Osteoblast (primary cell): ENCODE measurements at regions not wholly inside any gene's neighbourhood (a gene's known extent, or its start where the extent isn't known, plus 50 kb on each side); places are given as distances from the start of the nearest gene placed in this dataset.

ENCODE experiments used
- DNase-seq: peaks from one replicate; pipeline ENCODE4 v3.0.0; 2011; ENCODE audit warnings: low spot score, mixed read lengths; ENCODE audit not compliant: insufficient read length; ENCODE audit errors: missing footprints
- H2AFZ ChIP-seq: 2 replicates; pipeline ENCODE4 v1.6.0; 2011; ENCODE audit warnings: mild to moderate bottlenecking, low read length
- H3K27ac ChIP-seq: 2 replicates; pipeline ENCODE4 v1.5.1; 2011; ENCODE audit warnings: mild to moderate bottlenecking, low read depth, low read length, moderate library complexity
- H3K27me3 ChIP-seq: 2 replicates; pipeline ENCODE4 v1.6.0; 2012; ENCODE audit warnings: mild to moderate bottlenecking, control low read depth, inconsistent platforms, low read length, moderate library complexity; ENCODE audit not compliant: insufficient read depth
- H3K36me3 ChIP-seq: 2 replicates; pipeline ENCODE4 v1.5.1; 2011; ENCODE audit warnings: mild to moderate bottlenecking, low read length, control low read depth, moderate library complexity; ENCODE audit not compliant: insufficient read depth
- H3K4me1 ChIP-seq: 2 replicates; pipeline ENCODE4 v1.5.1; 2011; ENCODE audit warnings: mild to moderate bottlenecking, low read length, control low read depth, moderate library complexity; ENCODE audit not compliant: insufficient read depth
- H3K4me2 ChIP-seq: 2 replicates; pipeline ENCODE4 v1.6.0; 2011; ENCODE audit warnings: mild to moderate bottlenecking, low read length; ENCODE audit not compliant: insufficient read depth
- H3K4me3 ChIP-seq: fragments of 200-600 bp; sonication (generic); 3 replicates; pipeline ENCODE4 v1.5.1; 2012; ENCODE audit warnings: mild to moderate bottlenecking, low read length, inconsistent platforms; ENCODE audit not compliant: insufficient read depth
- H3K79me2 ChIP-seq: 2 replicates; pipeline ENCODE4 v1.6.0; 2012; ENCODE audit warnings: mild to moderate bottlenecking, low read length, control low read depth, inconsistent platforms; ENCODE audit not compliant: insufficient read depth
- H3K9me3 ChIP-seq: 2 replicates; pipeline ENCODE4 v1.5.1; 2011; ENCODE audit warnings: low read depth, low read length, control low read depth
- H4K20me1 ChIP-seq: 2 replicates; pipeline ENCODE4 v1.6.0; 2012; ENCODE audit warnings: mild to moderate bottlenecking, low read length, control low read depth; ENCODE audit not compliant: insufficient read depth
- TF ChIP-seq, protein P1 (sequence below): IDR thresholded peaks from 2 replicates; pipeline ENCODE4 v1.5.1; 2011; ENCODE audit warnings: mild to moderate bottlenecking, low read depth, low read length, moderate library complexity; ENCODE audit errors: extremely low read depth

DNA sequence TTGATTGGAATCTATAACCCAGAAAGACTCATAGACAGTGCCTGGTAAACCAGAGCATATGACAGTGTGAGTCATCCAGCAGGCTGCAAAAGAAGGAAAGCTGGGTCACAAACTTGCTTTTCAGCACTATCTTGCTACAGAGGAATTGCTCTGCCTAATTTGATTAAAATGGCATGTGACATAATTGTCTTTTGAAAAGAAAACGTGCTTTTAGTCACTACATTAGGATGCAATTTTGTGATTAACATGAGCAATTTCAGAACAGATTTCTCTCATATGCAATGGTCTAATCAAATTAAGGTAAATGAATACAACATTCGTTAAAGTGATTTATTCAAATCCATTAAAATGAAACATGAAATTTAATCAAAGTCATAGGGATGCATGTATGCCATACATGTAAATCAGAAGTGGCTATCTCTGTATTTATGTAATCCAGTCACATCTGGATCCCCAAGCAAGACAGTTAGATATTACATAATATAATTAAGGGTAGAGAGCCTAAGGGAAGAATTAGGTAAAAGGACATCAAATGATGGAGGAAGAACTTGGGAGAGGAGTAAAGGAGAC, 400.0 kb upstream of the HTR1E start:
- Histone ChIP-seq H3K27ac (no peak overlapping the region), H2AFZ (no peak overlapping the region), H3K4me1 (no peaks in the 10 kb centered on the region), H3K9me3 (peaks cover 2% of the 10 kb centered on the region), H3K36me3 (no peaks in the 10 kb centered on the region), H3K4me2 (no peak overlapping the region), H3K79me2 (no peaks in the 10 kb centered on the region), H3K27me3 (no peaks in the 10 kb centered on the region), H3K4me3 (no peak overlapping the region), H4K20me1 (no peaks in the 10 kb centered on the region)
- TF ChIP-seq, protein P1, sequence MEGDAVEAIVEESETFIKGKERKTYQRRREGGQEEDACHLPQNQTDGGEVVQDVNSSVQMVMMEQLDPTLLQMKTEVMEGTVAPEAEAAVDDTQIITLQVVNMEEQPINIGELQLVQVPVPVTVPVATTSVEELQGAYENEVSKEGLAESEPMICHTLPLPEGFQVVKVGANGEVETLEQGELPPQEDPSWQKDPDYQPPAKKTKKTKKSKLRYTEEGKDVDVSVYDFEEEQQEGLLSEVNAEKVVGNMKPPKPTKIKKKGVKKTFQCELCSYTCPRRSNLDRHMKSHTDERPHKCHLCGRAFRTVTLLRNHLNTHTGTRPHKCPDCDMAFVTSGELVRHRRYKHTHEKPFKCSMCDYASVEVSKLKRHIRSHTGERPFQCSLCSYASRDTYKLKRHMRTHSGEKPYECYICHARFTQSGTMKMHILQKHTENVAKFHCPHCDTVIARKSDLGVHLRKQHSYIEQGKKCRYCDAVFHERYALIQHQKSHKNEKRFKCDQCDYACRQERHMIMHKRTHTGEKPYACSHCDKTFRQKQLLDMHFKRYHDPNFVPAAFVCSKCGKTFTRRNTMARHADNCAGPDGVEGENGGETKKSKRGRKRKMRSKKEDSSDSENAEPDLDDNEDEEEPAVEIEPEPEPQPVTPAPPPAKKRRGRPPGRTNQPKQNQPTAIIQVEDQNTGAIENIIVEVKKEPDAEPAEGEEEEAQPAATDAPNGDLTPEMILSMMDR = no peak
- DNase-seq = no peak

DNA sequence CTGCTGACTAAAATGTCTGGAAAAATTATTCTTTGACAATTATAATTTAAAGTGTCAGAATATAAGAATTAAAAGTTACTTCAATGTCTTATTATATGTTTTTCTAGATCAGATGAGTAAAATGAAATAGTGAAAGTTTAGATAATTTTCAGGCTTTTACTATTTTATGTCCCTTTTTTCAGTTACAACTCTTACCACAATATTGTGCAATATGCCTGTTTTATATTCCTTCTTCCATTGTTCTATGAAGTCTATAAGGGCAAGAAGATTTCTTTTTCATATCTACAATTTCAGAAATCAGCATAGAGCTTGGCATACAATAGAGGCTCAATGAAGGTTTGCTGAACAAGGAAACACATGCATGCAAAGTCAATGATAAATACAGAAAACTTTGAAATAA, 401.2 kb upstream of the HTR1E start:
- Histone ChIP-seq H2AFZ (no peak overlapping the region), H3K9me3 (peaks cover 2% of the 10 kb centered on the region), H3K79me2 (no peaks in the 10 kb centered on the region), H3K27ac (no peak overlapping the region), H3K27me3 (no peaks in the 10 kb centered on the region), H3K4me2 (no peak overlapping the region), H4K20me1 (no peaks in the 10 kb centered on the region), H3K4me3 (no peak overlapping the region), H3K36me3 (no peaks in the 10 kb centered on the region), H3K4me1 (no peaks in the 10 kb centered on the region)
- TF ChIP-seq, protein P1 = no peak
- no peak for DNase-seq

DNA sequence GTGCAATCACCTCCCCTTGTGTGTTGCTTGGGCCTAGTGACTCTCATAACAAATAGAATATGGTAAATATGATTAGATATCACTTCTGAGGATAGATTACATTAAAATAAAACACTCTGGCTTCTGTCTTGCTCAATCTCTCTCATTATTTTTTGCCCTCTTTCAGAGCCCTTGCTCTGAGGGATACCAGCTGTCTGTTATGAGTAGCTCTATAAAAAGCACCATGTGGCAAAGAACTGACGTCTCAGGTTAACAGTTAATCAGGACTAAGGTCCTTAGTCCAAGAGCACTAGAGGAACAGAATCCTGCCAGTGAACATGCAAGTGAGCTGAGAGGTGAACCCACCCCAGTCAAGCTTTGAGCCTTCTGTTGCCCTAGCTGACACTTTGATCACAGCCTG, 402.2 kb upstream of the HTR1E start:
- Histone ChIP-seq H3K9me3 (peaks cover 2% of the 10 kb centered on the region), H3K27ac (no peak overlapping the region), H2AFZ (no peak overlapping the region), H3K4me3 (no peak overlapping the region), H3K27me3 (no peaks in the 10 kb centered on the region), H3K36me3 (no peaks in the 10 kb centered on the region), H3K4me1 (no peaks in the 10 kb centered on the region), H3K4me2 (no peak overlapping the region), H3K79me2 (no peaks in the 10 kb centered on the region), H4K20me1 (no peaks in the 10 kb centered on the region)
- DNase-seq = no peak
- TF ChIP-seq, protein P1 = no peak

DNA sequence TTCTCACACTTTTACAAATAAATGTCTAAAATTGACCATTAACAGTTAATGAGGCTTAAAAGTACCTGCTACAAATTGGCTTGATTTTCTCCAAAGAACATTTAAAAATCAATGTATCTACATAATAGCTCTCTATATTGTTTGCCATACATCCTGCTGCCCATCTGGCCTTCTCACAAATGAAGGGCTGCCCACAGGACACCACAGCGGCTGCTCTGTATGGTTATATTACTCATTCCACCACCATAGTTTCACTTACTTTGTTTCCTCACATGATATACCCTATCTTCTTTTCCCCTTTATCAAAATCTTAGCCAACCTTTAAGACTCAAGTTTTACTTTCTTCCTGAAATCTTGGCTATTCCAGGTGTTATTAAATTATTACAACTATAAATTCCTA, 407.7 kb upstream of the HTR1E start:
- TF ChIP-seq, protein P1 = no peak
- Histone ChIP-seq H3K36me3 (no peaks in the 10 kb centered on the region), H3K4me2 (no peak overlapping the region), H3K27ac (no peak overlapping the region), H3K27me3 (no peaks in the 10 kb centered on the region), H3K4me1 (no peaks in the 10 kb centered on the region), H3K4me3 (no peak overlapping the region), H2AFZ (no peak overlapping the region), H3K79me2 (no peaks in the 10 kb centered on the region), H4K20me1 (no peaks in the 10 kb centered on the region), H3K9me3 (peaks cover 4% of the 10 kb centered on the region)
- no peak for DNase-seq
